ENCODE measurements at regions not wholly inside any gene's neighbourhood (a gene's known extent, or its start where the extent isn't known, plus 50 kb on each side); places are given as distances from the start of the nearest gene placed in this dataset.

- Histone ChIP-seq H3K4ac (ENCODE audit: low read depth, low read length) (no peak overlapping the region), H3K4me2 (ENCODE audit: low read length) (no peak overlapping the region), H3K36me3 (ENCODE audit: control insufficient read depth, insufficient read depth, low read length) (no peaks in the 10 kb centered on the region), H3K9ac (ENCODE audit: low read length) (no peak overlapping the region), H2BK15ac (replicated peaks; ENCODE audit: low read depth) (no peak overlapping the region), H3K27me3 (ENCODE audit: insufficient read depth, low read length, poor library complexity) (no peaks in the 10 kb centered on the region), H2BK120ac (ENCODE audit: low read depth, low read length) (no peak overlapping the region), H3K18ac (ENCODE audit: low read length) (no peak overlapping the region), H3K23ac (ENCODE audit: low read length) (no peak overlapping the region), H3K4me3 (ENCODE audit: low read length) (no peak overlapping the region), H3K27ac (ENCODE audit: low read depth, low read length) (no peak overlapping the region), H2AK5ac (ENCODE audit: low read length) (no peak overlapping the region), H2BK5ac (ENCODE audit: low read length) (no peak overlapping the region), H4K8ac (ENCODE audit: low read depth, low read length) (no peak overlapping the region), H3K79me2 (ENCODE audit: control insufficient read depth, insufficient read depth, low read length) (no peaks in the 10 kb centered on the region), H3K4me1 (ENCODE audit: control insufficient read depth, low read depth, low read length) (no peaks in the 10 kb centered on the region), H3K56ac (ENCODE audit: low read length) (no peak overlapping the region), H4K5ac (ENCODE audit: low read length) (no peak overlapping the region), H3K79me1 (ENCODE audit: low read length) (no peaks in the 10 kb centered on the region)
- WGBS (ENCODE audit: extremely low coverage, insufficient coverage, low lambda C conversion rate): no CpG with 5 or more reads among the region's 1 CpG
- DNase-seq: no peak
These were observed 236.8 kb upstream of the FAM98A start for GRCh38 chr2:33835911-33836310.

DNA sequence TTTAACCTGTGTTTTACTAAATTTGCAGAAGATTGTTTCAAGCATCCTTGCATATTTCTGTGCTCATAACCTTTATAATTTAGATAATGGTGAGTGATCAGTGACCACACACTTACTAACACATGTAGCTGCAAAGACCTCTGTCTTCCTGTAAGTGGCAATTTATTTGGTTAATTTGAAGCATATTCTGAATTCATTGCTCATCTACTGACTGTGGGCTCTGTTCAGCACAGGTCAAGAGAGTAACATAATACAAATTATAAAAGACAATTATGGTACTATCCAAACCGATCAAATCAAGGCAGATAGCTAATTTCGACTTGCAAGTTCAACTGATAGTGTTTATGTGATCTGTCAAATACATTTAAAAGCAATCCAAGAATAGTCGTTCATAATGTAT lies 223.9 kb upstream of the FAM98A start:
- Histone ChIP-seq H4K8ac (ENCODE audit: low read depth, low read length) (no peak overlapping the region), H2AK5ac (ENCODE audit: low read length) (no peak overlapping the region), H3K36me3 (ENCODE audit: control insufficient read depth, insufficient read depth, low read length) (no peaks in the 10 kb centered on the region), H2BK15ac (replicated peaks; ENCODE audit: low read depth) (no peak overlapping the region), H3K79me1 (ENCODE audit: low read length) (no peaks in the 10 kb centered on the region), H3K4me2 (ENCODE audit: low read length) (no peak overlapping the region), H2BK120ac (ENCODE audit: low read depth, low read length) (no peak overlapping the region), H3K27me3 (ENCODE audit: insufficient read depth, low read length, poor library complexity) (no peaks in the 10 kb centered on the region), H3K79me2 (ENCODE audit: control insufficient read depth, insufficient read depth, low read length) (no peaks in the 10 kb centered on the region), H3K9ac (ENCODE audit: low read length) (no peak overlapping the region), H3K18ac (ENCODE audit: low read length) (no peak overlapping the region), H3K56ac (ENCODE audit: low read length) (no peak overlapping the region), H2BK5ac (ENCODE audit: low read length) (no peak overlapping the region), H4K5ac (ENCODE audit: low read length) (no peak overlapping the region), H3K4me1 (ENCODE audit: control insufficient read depth, low read depth, low read length) (no peaks in the 10 kb centered on the region), H3K4ac (ENCODE audit: low read depth, low read length) (no peak overlapping the region), H3K4me3 (ENCODE audit: low read length) (no peak overlapping the region), H3K23ac (ENCODE audit: low read length) (no peak overlapping the region), H3K27ac (ENCODE audit: low read depth, low read length) (no peak overlapping the region)
- WGBS (ENCODE audit: extremely low coverage, insufficient coverage, low lambda C conversion rate): no CpG with 5 or more reads among the region's 3 CpGs
- DNase-seq: no peak

DNA sequence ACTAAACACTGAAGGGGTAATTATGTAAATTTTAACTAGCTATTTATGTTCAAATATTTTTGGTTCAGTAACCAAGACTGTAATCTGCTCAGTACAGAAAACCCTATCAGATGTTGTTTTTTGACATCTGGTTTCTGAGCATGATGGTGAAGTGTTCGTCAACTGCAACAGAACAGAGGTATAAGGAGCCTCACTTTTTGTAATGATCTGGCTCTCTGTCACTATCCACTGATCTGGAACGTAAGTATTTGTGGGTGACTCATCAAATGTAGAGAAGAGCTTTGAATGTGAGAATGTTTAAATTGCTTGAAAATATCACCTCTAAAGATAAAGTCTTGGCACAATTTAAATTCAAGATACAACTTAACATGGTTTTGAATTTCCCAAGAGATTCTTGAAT lies 213.6 kb upstream of the FAM98A start:
- H4K5ac ChIP-seq (ENCODE audit: low read length): no peak overlapping the region
- no peak overlapping the region for H3K4ac ChIP-seq (ENCODE audit: low read depth, low read length)
- H3K9ac ChIP-seq (ENCODE audit: low read length): no peak overlapping the region
- no peak overlapping the region for H2BK15ac ChIP-seq (replicated peaks; ENCODE audit: low read depth)
- H3K79me2 ChIP-seq (ENCODE audit: control insufficient read depth, insufficient read depth, low read length): no peaks in the 10 kb centered on the region
- no peak overlapping the region for H3K56ac ChIP-seq (ENCODE audit: low read length)
- no peak overlapping the region for H3K23ac ChIP-seq (ENCODE audit: low read length)
- H3K27me3 ChIP-seq (ENCODE audit: insufficient read depth, low read length, poor library complexity): no peaks in the 10 kb centered on the region
- no peak overlapping the region for H2BK120ac ChIP-seq (ENCODE audit: low read depth, low read length)
- H3K4me1 ChIP-seq (ENCODE audit: control insufficient read depth, low read depth, low read length): no peaks in the 10 kb centered on the region
- no peak overlapping the region for H3K4me2 ChIP-seq (ENCODE audit: low read length)
- no peaks in the 10 kb centered on the region for H3K79me1 ChIP-seq (ENCODE audit: low read length)
- peak; percentile 6 for DNase-seq
- H3K27ac ChIP-seq (ENCODE audit: low read depth, low read length): no peak overlapping the region
- WGBS (ENCODE audit: extremely low coverage, insufficient coverage, low lambda C conversion rate): no CpG with 5 or more reads among the region's 2 CpGs
- no peak overlapping the region for H4K8ac ChIP-seq (ENCODE audit: low read depth, low read length)
- H2AK5ac ChIP-seq (ENCODE audit: low read length): no peak overlapping the region
- H2BK5ac ChIP-seq (ENCODE audit: low read length): no peak overlapping the region
- H3K18ac ChIP-seq (ENCODE audit: low read length): no peak overlapping the region
- H3K4me3 ChIP-seq (ENCODE audit: low read length): no peak overlapping the region
- no peaks in the 10 kb centered on the region for H3K36me3 ChIP-seq (ENCODE audit: control insufficient read depth, insufficient read depth, low read length)

GRCh38 chr2:33810046-33810835 lies 211.1 kb upstream of the FAM98A start:
- no peak overlapping the region for H2AK5ac ChIP-seq (ENCODE audit: low read length)
- no CpG with 5 or more reads among the region's 9 CpGs for WGBS (ENCODE audit: extremely low coverage, insufficient coverage, low lambda C conversion rate)
- no peak overlapping the region for H3K9ac ChIP-seq (ENCODE audit: low read length)
- H3K27me3 ChIP-seq (ENCODE audit: insufficient read depth, low read length, poor library complexity): no peaks in the 10 kb centered on the region
- peak overlapping the region; percentile 45 for H2BK120ac ChIP-seq (ENCODE audit: low read depth, low read length)
- H3K4me1 ChIP-seq (ENCODE audit: control insufficient read depth, low read depth, low read length): no peaks in the 10 kb centered on the region
- H4K5ac ChIP-seq (ENCODE audit: low read length): no peak overlapping the region
- H4K8ac ChIP-seq (ENCODE audit: low read depth, low read length): no peak overlapping the region
- no peaks in the 10 kb centered on the region for H3K79me2 ChIP-seq (ENCODE audit: control insufficient read depth, insufficient read depth, low read length)
- peak overlapping the region; percentile 68 for H3K18ac ChIP-seq (ENCODE audit: low read length)
- no peak overlapping the region for H2BK15ac ChIP-seq (replicated peaks; ENCODE audit: low read depth)
- no peak overlapping the region for H3K4me3 ChIP-seq (ENCODE audit: low read length)
- no peak overlapping the region for H2BK5ac ChIP-seq (ENCODE audit: low read length)
- H3K23ac ChIP-seq (ENCODE audit: low read length): no peak overlapping the region
- no peaks in the 10 kb centered on the region for H3K36me3 ChIP-seq (ENCODE audit: control insufficient read depth, insufficient read depth, low read length)
- peak overlapping the region; percentile 83 for H3K27ac ChIP-seq (ENCODE audit: low read depth, low read length)
- no peak overlapping the region for H3K56ac ChIP-seq (ENCODE audit: low read length)
- peak; percentile 93 for DNase-seq
- H3K4me2 ChIP-seq (ENCODE audit: low read length): no peak overlapping the region
- no peak overlapping the region for H3K4ac ChIP-seq (ENCODE audit: low read depth, low read length)
- H3K79me1 ChIP-seq (ENCODE audit: low read length): no peaks in the 10 kb centered on the region

GRCh38 chr2:33806041-33806440 lies 206.9 kb upstream of the FAM98A start:
- Histone ChIP-seq H2BK15ac (replicated peaks; ENCODE audit: low read depth) (no peak overlapping the region), H2AK5ac (ENCODE audit: low read length) (no peak overlapping the region), H3K79me1 (ENCODE audit: low read length) (no peaks in the 10 kb centered on the region), H3K36me3 (ENCODE audit: control insufficient read depth, insufficient read depth, low read length) (no peaks in the 10 kb centered on the region), H3K27me3 (ENCODE audit: insufficient read depth, low read length, poor library complexity) (no peaks in the 10 kb centered on the region), H3K79me2 (ENCODE audit: control insufficient read depth, insufficient read depth, low read length) (no peaks in the 10 kb centered on the region), H2BK5ac (ENCODE audit: low read length) (no peak overlapping the region), H3K9ac (ENCODE audit: low read length) (no peak overlapping the region), H3K4me1 (ENCODE audit: control insufficient read depth, low read depth, low read length) (no peaks in the 10 kb centered on the region), H3K56ac (ENCODE audit: low read length) (no peak overlapping the region), H3K4me3 (ENCODE audit: low read length) (no peak overlapping the region), H3K27ac (ENCODE audit: low read depth, low read length) (no peak overlapping the region), H3K23ac (ENCODE audit: low read length) (no peak overlapping the region), H3K18ac (ENCODE audit: low read length) (no peak overlapping the region), H2BK120ac (ENCODE audit: low read depth, low read length) (no peak overlapping the region), H4K8ac (ENCODE audit: low read depth, low read length) (no peak overlapping the region), H3K4me2 (ENCODE audit: low read length) (no peak overlapping the region), H4K5ac (ENCODE audit: low read length) (no peak overlapping the region), H3K4ac (ENCODE audit: low read depth, low read length) (no peak overlapping the region)
- no peak for DNase-seq
- no CpG with 5 or more reads among the region's 6 CpGs for WGBS (ENCODE audit: extremely low coverage, insufficient coverage, low lambda C conversion rate)

DNA sequence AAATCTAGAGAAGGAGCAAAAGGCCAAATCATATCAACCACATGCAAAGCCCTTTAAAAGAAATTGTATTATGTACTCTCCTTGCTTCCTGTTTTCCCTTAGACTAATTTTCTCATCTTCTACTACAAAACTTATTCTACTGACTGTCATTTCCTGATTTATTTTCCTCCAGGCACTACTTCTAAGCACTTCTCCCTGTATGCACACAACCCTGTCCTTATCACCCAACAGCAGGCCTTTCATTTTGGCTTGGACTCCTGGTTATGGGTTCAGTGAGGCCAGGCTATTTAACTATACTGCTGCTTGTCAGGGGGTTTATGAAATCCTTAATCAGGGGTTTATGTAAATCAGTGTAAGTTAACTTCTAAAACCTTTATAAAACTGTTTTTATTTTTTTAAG lies 205.1 kb upstream of the FAM98A start:
- Histone ChIP-seq H2AK5ac (ENCODE audit: low read length) (no peak overlapping the region), H3K4me3 (ENCODE audit: low read length) (no peak overlapping the region), H3K4ac (ENCODE audit: low read depth, low read length) (no peak overlapping the region), H4K8ac (ENCODE audit: low read depth, low read length) (no peak overlapping the region), H4K5ac (ENCODE audit: low read length) (no peak overlapping the region), H3K9ac (ENCODE audit: low read length) (no peak overlapping the region), H3K56ac (ENCODE audit: low read length) (no peak overlapping the region), H2BK5ac (ENCODE audit: low read length) (no peak overlapping the region), H3K18ac (ENCODE audit: low read length) (no peak overlapping the region), H3K79me2 (ENCODE audit: control insufficient read depth, insufficient read depth, low read length) (no peaks in the 10 kb centered on the region), H2BK15ac (replicated peaks; ENCODE audit: low read depth) (no peak overlapping the region), H3K4me2 (ENCODE audit: low read length) (no peak overlapping the region), H3K36me3 (ENCODE audit: control insufficient read depth, insufficient read depth, low read length) (no peaks in the 10 kb centered on the region), H3K27ac (ENCODE audit: low read depth, low read length) (no peak overlapping the region), H3K79me1 (ENCODE audit: low read length) (no peaks in the 10 kb centered on the region), H3K4me1 (ENCODE audit: control insufficient read depth, low read depth, low read length) (no peaks in the 10 kb centered on the region), H3K23ac (ENCODE audit: low read length) (no peak overlapping the region), H2BK120ac (ENCODE audit: low read depth, low read length) (no peak overlapping the region), H3K27me3 (ENCODE audit: insufficient read depth, low read length, poor library complexity) (no peaks in the 10 kb centered on the region)
- no peak for DNase-seq
